Stimulated activated CD4-positive, alpha-beta T cell treated with anti-CD3 and anti-CD28 coated beads, Interleukin-2, amount 100 ng/mL, for 4 hours (primary cell): ENCODE measurements at regions not wholly inside any gene's neighbourhood (a gene's known extent, or its start where the extent isn't known, plus 50 kb on each side); places are given as distances from the start of the nearest gene placed in this dataset.

Experiments
- DNase-seq: peaks from one replicate; pipeline ENCODE4 v3.0.0-alpha.2; 2020; ENCODE audit warnings: low read depth

DNA sequence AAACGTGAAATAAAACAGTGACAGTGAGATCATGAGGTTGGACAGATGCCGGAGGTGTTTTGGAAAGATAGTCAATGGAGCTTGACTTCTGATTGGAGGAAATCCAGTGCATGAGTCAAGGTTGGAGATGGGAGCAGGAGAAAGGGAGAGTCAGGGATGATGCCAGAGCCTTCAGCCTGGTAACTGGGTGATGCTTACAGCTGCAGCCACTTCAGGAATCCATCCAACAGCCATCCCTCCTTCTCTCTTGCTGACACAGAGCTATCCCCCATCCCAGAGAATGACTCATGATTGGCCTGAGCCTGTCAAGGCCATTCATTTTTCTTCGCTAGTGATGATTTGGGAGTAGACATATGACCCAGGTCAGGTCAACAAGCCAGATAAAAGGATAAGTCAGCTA is 112.8 kb downstream of the SAMD5 start:
- no peak for DNase-seq

DNA sequence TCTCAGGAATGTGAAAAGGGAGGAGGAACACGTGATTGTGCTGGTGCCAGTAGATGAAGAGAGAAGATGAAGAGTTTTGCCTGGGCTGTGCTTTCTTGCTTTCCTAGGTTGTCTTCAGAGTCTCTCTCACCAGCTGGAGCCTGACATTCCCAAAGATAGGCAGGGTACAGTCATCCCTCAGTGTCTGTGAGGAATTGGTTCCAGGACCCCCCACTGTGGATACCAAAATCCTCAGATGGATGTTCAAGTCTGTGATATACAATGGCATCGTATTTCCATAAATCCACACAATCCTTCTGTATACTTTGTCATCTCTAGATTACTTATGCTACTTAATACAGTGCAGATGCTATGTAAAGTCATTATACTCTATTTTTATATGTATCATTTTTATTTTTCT is 113.5 kb downstream of the SAMD5 start:
- no peak for DNase-seq

DNA sequence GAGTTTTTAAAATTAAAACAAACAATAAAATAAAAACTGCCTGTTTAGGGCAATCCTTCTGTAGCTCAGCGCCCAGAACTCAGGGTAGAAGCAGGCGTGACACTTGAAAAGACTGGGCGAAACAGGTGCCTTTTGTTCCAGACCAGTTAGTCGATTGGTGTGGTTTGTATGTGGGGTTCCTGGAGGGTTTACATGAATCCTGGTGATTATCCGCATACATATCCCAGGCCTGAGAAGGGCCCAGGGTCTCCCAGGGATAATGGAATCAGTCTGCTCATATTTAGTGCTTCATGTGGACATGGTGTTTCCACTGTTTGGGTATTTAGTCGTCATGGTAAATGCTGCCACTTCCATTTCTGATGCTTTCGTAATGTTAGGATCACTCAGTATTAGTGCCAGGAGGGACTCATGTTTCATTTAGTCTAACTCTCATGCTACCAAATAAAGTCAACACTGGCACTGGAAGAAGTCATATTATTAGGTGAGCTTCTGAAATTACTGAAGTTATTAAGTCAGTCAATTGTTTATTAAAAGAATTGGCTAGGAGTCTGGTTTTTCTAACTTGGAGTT is 116.5 kb downstream of the SAMD5 start:
- no peak for DNase-seq

DNA sequence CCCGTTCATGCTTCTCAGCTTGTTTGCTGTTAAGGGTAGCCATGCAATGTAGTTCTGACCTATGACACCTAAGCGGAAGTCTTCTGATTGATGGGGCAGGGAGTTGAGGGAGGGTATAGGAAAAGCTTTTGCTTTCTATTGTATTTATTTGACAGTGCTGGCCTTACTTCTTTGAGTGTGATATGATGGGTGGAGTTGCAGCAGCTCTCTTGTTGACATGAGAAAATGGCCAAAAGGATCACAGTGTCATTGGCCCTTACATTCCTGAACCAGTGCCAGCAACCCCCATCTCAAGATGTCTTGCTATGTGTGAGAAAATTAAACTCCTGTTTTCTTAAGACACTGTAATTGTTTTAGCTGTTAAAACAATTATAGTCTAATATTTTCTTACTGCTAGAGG is 117.5 kb downstream of the SAMD5 start:
- no peak for DNase-seq

DNA sequence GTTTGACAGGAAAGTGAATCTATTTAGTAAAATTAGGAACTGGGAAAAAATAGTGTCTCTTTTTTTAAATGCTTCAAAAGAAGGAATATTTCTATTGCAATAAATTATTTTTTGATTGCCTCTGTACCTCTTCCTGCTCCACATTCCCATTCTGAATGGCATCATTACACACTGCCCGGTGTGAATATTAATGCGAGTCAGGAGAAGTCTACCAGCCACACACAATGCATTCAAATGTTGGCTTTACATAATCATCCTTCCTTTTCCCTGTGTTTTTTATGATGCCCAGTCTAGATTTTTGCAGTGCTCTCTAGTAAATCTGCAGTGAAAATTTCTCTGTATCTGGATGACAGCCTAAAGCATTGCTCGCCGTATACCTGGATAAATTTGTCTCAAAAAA is 118.9 kb downstream of the SAMD5 start:
- DNase-seq = no peak

DNA sequence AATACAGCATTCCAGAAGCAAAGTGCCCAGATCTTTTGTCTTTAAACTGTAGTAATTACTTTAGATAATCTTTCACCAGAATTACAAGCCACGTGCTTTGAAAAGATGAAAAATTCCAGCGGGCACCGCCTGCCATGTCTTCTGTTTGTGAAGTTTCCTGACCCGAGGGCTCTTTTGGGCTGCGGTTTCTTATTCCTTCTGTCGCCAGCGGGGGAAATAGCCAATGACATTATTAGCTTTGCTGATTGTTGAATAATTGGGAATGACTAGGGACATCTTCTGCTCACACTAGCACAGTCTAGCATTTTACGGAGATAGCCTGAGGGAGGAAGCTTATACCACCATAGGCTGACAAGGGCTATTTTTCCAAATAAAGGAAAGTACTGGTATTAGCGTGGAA is 124.7 kb downstream of the SAMD5 start:
- DNase-seq = no peak

DNA sequence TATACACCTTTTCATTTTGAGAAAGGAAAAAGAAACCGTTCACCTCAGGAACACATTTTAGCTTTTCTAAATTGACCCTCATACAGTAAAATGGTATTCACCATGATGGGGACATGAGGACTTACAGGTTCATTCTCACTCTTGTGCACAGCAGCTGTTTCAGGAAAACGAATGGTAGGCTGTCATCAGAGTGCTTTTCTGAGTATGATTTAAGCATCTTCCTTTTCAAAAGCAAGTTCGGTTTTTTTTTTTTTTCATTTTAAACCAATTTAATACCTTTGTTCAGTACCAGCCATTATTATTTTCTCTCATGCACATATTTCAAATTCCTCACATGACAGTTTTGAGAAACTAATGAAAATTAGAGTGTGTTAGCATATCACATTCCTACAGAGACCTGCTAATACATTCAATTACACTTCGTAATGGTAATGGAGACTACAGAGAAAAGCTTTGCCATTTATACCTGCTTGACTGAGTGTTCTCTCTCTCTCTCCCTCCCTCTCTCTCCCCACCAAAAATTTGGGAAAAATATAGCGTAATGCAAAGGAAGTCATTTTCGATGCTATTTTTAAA is 129.2 kb downstream of the SAMD5 start:
- DNase-seq = no peak

DNA sequence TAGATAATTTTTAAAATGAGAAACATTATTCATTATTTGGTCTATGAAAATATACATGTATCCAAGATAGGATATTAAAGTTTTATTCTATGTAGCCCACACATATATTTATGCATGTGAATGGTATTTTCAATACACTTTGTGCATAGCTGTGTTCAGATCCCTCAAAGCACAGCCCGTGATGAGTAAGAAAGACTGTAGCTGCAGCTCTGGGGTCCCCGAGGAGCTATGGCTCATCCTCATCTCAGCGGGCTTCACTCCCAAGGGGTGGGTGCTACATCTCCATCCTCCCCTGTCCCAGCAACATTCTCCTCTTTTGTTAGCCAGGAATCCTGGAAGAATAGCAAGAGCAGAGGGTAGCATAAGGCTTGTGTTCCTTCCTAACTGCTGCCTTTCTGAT is 130.8 kb downstream of the SAMD5 start:
- DNase-seq = no peak

DNA sequence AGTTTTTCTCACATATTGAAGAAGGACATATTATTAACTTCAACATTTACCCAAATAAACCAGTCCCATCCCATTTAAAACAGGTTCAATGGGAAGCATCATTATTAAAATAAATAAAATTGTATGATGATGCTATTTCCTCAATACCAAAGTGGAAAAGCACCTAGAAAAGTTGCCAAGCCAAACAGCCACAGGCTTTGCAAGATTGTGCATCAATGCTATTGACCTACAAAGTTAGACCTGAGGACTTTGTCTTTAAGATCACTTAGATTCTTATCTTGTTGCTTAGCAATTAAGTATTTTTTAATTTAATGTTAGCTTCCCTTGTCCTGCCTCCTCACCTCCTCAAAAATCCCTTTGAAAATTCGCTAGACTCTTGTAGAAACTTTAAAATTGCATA is 132.1 kb downstream of the SAMD5 start:
- no peak for DNase-seq

DNA sequence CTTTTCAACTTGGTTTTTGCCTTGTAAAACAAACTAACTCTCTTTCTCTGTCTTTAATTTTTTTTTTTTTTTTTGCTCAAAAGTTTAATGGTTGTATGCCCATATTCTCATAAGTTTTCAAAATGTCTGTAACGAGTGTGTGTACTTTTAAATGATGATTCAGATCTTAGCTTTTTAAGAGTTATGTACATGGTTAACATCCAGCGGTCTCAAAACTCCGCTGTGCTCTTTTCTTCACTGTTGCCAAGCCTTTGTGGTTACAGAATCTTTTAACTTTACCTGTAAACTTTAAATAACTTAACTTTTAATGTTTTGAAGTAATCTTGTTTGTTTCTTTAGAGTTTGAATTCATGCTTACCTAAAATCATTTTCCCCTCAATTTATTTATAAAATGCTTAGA is 133.0 kb downstream of the SAMD5 start:
- no peak for DNase-seq

DNA sequence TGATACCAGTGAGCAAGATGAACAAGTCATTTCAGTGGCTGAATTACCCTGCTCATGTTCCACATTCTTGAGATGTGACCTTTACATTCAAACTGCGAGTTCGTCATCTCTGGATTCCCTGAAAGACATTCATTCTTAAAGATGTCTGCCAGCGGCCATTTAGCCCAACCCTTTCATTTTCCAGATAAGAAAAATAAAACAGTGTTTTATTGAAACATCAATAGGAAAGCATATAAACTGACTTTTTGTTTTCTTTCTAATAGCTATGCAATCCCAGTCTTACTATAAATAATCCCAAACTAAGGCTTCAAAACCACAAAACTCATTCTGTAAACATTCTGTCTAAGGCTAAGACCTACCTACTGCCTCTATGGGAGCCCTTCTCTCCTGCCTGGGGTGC is 134.0 kb downstream of the SAMD5 start:
- DNase-seq = no peak

DNA sequence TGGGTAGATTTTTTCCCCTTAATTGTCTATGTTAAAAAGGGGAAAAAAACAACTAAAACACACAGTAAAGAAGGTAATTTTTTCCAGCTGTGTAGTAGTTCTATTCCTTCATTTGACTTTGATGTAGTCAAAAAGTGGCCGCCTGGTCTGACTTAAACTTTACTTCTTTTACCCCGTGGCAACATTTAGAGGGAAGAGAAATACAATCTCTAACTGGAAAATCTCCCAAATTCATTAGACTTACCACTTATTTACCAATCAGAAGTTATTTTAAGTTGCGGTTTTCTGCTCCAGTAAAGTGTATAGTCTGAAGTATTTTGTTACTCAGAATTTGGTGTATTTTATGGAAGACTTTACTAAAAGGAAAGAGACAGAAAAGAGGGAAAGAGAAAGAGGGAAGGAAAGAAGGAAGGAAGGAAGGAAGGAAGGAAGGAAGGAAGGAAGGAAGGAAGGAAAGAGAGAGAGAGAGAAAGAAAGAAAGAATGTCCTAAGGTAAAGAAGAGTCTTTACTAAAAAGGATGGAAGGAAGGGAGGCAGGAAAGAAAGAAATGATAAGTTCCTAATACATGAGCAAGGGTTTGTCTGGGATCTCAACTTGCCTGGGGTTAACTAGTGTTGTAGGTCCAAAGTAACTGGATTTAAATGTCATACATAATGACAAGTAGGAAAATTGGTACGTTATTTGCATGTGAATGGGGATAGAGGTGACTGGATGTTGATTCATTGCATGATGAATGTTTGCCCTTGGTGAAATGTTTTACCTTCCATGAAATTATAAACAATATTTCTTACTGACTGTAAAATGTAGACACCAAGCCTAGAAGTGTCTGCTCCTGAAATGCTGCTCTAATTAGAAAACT is 135.1 kb downstream of the SAMD5 start:
- no peak for DNase-seq

DNA sequence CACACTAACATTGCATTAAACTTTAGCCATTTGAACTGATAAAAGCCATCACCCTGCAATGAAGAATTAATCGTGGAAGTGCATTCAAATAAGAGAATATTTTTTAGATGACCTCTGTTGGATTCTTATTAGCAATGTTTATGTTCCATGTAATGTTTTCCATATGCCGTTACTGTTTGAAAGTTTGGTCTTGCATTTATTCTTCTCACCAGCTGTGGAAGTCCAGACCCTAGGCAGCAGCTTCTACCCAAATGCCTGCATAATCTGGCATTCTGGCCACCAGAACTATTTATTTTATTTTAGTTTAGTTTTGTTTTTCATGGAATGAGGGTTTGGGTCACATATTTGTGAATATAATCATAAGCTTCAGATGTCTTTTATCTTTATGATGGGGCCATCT is 140.4 kb downstream of the SAMD5 start:
- no peak for DNase-seq

DNA sequence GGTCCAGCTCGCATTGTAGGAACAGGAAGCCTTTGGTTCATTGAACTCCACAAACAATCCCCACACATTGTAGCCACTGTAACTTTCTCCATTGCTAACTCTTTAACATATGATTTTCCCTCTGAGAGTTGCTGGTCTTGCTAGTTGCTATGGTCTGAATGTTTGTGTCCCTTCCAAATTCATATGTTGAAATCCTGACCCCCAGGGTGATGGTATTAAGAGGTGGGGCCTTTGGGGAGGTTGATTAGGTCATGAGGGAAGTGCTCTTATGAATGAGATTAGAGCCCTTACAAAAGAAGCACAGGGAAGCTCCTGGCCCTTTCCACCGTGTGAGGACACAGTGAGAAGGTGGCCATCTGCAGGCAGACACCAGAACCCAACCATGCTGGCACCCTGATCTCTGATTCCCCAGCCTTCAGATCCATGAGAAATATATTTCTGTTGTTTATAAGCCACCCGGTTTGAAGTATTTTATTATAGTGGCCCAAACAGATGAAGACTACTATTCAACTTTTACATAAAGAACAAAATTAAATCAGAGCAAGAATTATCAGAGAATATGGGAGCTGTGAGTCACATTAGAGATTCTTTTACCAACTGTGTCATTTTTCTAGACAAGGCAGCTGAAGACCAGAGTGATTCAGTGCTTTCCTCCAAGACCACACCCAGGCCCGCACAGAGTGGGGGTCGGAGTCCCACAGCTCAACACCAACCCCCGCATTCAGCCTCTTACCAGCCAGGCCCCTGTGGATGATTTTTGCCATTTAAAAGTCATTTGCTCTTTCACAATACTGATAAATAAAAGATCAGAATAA is 143.0 kb downstream of the SAMD5 start:
- DNase-seq = no peak

DNA sequence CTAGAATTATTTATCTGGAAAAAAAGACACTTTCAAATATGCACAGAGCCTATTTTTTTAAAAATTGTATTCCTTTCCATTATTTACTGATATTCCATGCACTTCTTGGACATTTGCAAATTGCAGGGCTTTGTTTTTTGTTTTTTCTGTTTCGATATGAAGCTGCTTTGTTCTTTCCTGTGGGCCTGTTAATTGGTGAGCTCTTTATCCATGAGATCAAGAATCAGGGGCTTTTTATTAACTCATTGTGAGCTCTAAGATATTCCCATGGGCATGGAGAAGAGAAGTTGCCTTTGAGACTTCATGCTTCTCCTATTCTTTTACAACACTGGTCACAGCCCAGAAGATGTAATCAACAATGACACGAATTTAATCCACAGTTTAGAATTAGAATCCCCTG is 145.1 kb downstream of the SAMD5 start:
- no peak for DNase-seq

DNA sequence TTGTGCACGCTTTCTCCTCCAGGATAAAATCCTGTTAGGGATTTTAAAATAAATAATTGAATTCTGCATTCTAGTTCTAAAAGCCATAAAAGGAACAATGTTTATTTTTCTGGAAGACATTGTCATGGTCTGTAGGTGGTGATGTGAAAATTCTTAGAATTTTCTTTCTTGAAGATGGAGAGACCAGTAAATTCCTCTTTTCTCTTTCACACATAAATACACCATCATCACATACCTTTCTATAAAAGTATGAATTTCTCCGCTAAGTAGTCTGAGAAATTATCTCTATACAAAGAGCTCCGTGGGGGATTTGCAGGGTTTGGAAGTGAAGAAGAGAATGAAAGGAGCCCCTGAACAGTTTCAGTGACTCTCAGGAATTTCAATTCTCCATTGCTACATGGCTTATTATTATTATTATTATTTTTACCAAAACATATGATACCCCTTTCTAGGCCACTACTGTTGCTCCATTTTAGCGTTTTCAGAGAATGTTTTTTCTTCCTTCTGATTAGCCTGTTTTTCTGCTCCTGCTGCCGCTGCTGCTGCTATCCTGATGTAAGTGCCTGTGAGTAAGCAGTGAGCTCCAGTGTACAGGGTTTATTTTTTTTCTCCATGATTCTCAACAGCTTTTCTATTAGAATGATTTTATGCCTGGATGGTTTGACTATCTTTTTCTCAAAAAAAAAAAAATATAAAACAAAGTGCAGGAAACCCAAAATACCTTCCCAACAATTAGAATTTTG is 145.8 kb downstream of the SAMD5 start:
- DNase-seq = no peak

DNA sequence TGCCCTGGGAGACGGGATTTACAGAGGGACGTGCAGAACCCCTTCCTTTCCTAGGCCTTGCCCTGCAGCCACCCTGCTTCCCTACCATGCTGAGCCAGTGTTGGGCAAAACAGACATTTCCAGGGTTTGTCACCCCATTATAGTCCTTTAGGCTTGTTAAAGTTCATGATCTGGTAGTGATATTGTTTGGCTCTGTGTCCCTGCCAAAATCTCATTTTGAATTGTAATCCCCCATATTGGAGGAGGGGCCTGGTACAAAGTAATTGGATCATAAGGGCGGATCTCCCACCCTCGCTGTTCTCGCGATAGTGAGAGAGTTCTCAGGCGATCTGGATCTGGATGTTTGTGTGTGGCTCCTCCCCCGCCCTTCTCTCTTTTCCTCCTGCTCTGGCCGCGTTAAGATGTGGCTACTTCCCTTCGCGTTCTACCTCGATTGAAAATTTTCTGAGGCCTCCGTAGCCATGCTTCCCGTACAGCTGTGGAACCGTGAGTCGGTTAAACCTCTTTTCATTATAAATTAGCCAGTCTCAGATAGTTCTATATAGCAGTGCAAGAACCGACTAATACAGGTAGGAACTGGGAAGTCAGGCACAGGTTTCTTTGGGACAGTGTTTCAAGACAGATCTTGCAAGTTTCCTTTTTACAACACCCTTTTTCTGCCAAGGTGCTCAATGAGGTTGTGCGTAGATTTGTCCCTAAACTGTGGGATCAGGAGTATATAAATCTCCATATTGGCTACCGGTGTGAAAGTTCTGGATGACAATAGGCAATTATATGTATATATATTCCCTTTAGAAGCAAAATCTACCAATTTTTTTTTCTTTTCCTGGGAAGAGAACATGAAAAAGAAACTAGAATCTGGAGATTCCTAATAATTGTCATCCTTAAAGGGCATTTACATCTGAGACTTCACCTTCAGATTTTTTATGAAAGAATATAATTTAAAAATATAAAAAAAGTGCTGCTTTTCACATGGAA is 152.1 kb downstream of the SAMD5 start:
- DNase-seq = no peak

DNA sequence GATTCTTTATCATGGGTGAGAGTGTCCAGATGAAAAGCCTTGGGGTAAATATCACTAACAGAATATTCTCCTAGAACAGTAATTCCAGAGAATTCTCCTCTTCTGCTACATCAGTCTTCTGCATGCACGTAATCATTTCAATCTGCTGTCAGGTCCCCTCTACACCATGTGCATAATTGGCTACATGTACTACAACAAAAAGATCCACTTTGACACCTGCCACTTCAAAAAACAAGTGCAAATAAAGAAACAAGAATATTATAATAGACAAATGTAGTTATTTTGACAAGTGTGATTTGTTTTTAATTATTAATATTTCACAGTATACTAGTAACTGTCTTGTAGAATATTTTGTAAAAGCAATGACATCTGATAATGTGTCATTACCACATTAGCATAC is 154.2 kb downstream of the SAMD5 start:
- no peak for DNase-seq

DNA sequence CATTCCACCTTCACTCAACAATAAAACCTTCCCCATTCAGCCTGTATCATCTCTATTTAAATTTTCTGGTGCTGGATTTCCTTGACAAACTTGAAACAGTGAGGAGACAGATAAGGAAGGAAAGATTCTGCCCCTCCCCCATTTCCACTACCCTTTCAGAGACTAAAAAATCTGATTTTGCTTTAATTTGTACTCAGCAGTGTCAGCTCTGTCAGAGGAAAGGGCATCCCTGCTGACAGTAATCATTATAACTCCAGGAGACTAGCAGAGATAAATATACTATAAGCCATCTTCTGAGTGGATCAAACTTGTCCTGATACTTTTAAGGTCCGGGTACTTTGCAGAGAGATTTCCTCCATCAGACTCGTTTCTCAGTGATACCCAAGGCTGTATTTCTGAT is 155.6 kb downstream of the SAMD5 start:
- DNase-seq = no peak

DNA sequence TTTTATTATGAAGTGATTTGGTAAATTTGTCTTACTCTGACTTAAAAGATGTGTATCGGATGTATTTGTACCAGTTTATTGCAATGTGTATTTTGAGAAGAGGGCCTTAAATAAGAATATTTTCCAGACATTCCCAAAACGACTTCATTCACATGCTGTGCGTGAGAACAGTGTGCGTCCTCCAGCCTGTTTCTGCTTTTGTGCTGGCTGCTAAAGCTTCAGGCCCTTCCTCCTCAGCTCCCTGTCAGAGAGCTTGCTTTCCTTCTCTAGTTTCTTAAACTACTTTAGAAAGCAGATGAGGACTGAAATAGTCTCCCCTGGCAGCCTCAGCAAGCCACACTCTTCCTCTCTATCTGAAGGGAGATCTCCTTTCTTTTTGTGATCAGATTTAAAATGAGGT is 157.8 kb downstream of the SAMD5 start:
- no peak for DNase-seq

DNA sequence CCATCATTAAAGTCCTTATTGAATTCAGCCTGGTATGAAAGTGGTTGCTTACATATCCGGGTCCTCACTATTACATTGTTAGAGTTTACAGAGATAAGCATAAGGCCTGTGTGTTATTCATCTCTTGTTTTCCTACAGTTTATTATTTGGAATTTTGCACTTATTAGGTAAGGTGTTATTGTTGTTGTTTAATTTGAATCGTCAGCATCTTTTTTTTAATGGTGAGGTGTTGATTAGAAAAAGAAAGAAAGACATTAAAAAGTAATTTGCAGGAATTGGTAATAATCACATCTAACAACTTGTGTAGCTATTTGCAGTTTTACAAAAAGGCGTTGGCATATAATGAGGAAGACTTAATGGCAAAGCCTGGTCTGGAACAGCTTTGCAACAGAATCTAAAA is 158.6 kb downstream of the SAMD5 start:
- no peak for DNase-seq
